ENCODE measurements at regions not wholly inside any gene's neighbourhood (a gene's known extent, or its start where the extent isn't known, plus 50 kb on each side); places are given as distances from the start of the nearest gene placed in this dataset.

GRCh38 chr2:114238910-114239559 is 203.4 kb upstream of the DPP10 start:
- TF ChIP-seq, protein P1, sequence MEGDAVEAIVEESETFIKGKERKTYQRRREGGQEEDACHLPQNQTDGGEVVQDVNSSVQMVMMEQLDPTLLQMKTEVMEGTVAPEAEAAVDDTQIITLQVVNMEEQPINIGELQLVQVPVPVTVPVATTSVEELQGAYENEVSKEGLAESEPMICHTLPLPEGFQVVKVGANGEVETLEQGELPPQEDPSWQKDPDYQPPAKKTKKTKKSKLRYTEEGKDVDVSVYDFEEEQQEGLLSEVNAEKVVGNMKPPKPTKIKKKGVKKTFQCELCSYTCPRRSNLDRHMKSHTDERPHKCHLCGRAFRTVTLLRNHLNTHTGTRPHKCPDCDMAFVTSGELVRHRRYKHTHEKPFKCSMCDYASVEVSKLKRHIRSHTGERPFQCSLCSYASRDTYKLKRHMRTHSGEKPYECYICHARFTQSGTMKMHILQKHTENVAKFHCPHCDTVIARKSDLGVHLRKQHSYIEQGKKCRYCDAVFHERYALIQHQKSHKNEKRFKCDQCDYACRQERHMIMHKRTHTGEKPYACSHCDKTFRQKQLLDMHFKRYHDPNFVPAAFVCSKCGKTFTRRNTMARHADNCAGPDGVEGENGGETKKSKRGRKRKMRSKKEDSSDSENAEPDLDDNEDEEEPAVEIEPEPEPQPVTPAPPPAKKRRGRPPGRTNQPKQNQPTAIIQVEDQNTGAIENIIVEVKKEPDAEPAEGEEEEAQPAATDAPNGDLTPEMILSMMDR (IDR thresholded peaks at IDR 0.05; ENCODE audit: low read length) = no peak
- no peak for TF ChIP-seq EZH2 (IDR thresholded peaks at IDR 0.05; ENCODE audit: borderline replicate concordance, low read length)

Data from OCI-LY1 (cell line).